ENCODE measurements at regions not wholly inside any gene's neighbourhood (a gene's known extent, or its start where the extent isn't known, plus 50 kb on each side); places are given as distances from the start of the nearest gene placed in this dataset.

DNA sequence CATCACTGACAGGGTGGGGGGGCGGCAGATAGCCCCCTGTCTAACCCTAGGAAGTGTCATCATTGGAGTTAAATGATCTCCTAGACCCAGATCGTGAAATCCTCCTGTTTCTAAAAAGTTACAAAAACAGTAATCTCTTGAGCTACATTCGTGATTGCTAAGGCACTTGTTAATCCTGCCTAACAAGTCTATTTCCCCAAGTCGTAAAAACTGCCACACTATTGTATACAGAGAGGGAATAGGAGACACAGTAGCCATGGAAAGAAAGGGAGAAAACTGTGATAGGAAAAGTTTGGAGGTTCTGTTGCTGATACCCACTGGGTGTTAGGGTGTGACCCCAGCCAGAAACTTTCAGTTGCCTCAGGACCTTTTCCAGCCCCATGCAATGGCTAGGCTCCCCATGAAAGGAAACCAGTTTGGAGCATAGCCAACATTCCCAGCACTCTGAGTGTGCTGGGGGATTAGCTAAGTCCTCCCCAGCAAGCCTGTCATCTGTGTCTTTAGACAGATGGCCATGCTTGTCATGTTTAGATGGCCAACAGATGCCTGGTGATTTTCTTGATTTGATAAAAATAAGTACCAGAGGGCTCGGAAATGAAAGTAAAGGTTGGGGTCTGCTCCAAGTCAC is 63.3 kb upstream of the ANXA10 start:
- no peak for TF ChIP-seq POLR2A (IDR thresholded peaks at IDR 0.05)
- TF ChIP-seq, protein P1, sequence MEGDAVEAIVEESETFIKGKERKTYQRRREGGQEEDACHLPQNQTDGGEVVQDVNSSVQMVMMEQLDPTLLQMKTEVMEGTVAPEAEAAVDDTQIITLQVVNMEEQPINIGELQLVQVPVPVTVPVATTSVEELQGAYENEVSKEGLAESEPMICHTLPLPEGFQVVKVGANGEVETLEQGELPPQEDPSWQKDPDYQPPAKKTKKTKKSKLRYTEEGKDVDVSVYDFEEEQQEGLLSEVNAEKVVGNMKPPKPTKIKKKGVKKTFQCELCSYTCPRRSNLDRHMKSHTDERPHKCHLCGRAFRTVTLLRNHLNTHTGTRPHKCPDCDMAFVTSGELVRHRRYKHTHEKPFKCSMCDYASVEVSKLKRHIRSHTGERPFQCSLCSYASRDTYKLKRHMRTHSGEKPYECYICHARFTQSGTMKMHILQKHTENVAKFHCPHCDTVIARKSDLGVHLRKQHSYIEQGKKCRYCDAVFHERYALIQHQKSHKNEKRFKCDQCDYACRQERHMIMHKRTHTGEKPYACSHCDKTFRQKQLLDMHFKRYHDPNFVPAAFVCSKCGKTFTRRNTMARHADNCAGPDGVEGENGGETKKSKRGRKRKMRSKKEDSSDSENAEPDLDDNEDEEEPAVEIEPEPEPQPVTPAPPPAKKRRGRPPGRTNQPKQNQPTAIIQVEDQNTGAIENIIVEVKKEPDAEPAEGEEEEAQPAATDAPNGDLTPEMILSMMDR (IDR thresholded peaks at IDR 0.05): no peak

All from Peyer's patch (tissue), 4 donors.